SJSA1 (cell line): ENCODE measurements at regions not wholly inside any gene's neighbourhood (a gene's known extent, or its start where the extent isn't known, plus 50 kb on each side); places are given as distances from the start of the nearest gene placed in this dataset.
"Not testable (repeated sequence)": the region's sequence is repeated elsewhere in the genome, so short reads cannot be mapped to it uniquely, and the experiment has no call there.

Experiments used
- DNase-seq, 2 experiments: peaks; one replicate each; pipeline ENCODE4 v3.0.0-alpha.2; 2015 to 2020; ENCODE audit warnings: low spot score in 2 of 2, low read depth in 1 of 2
- H3K27ac ChIP-seq: fragments of 250-450 bp; sonication (Bioruptor Pico); 2 replicates; pipeline ENCODE4 v1.5.1; 2020; ENCODE audit warnings: mild to moderate bottlenecking, moderate library complexity
- H3K27me3 ChIP-seq: fragments of 250-450 bp; sonication (Bioruptor Pico); replicated peaks from 2 replicates; pipeline ENCODE4 v1.5.1; 2020; ENCODE audit warnings: mild to moderate bottlenecking, moderate library complexity
- H3K36me3 ChIP-seq: fragments of 250-450 bp; sonication (Bioruptor Pico); 2 replicates; pipeline ENCODE4 v1.5.1; 2020; ENCODE audit warnings: mild to moderate bottlenecking
- H3K4me1 ChIP-seq: fragments of 250-450 bp; sonication (Bioruptor Pico); replicated peaks from 2 replicates; pipeline ENCODE4 v1.6.1; 2021; ENCODE audit warnings: mild to moderate bottlenecking
- H3K4me3 ChIP-seq: fragments of 250-450 bp; sonication (Bioruptor Pico); 2 replicates; pipeline ENCODE4 v1.5.1; 2020; ENCODE audit warnings: mild to moderate bottlenecking
- H3K9me3 ChIP-seq: fragments of 250-450 bp; sonication (Bioruptor Pico); replicated peaks from 2 replicates; pipeline ENCODE4 v1.5.1; 2020; ENCODE audit warnings: mild to moderate bottlenecking

DNA sequence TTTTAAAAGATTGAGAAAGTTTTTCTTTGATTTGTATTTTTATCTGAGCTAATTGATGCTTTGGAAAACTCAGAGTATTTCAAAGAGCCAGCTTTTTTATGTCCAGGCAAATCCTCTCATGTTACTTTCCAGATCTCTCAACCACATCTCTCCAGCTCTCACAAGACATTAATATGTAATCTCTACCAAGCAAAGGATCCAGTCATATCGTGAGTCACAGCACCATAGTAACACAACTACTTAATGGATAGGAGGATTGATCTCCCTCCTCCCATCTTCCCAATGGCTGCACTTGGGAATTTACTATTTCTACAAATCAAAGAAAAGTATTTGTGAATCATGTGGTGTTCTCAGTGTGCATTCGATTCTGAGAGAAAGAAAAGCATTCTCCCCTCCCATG lies 63.3 kb downstream of the POU4F1 start:
- H3K4me3 ChIP-seq: no peak overlapping the region
- no peak for DNase-seq
- no peaks in the 10 kb centered on the region for H3K9me3 ChIP-seq
- no peaks in the 10 kb centered on the region for H3K36me3 ChIP-seq
- no peaks in the 10 kb centered on the region for H3K27me3 ChIP-seq
- no peak overlapping the region for H3K27ac ChIP-seq
- H3K4me1 ChIP-seq: no peaks in the 10 kb centered on the region

DNA sequence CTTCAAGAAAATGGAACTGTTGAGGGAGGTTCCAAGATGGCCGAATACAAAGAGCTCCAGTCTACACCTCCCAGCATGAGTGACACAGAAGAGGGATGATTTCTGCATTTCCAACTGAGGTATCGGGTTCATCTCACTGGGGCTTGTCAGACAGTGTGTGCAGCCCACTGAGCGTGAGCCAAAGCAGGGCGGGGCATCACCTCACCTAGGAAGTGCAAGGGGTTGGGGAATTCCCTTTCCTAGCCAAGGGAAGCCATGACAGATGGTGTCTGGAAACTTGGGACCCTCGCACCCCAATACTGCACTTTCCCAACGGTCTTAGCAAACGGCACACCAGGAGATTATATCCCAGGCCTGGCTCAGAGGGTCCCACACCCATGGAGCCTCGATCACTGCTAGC lies 77.3 kb downstream of the POU4F1 start:
- not testable (repeated sequence) for H3K9me3 ChIP-seq, H3K36me3 ChIP-seq, DNase-seq, H3K27me3 ChIP-seq, H3K4me1 ChIP-seq, H3K4me3 ChIP-seq, H3K27ac ChIP-seq

DNA sequence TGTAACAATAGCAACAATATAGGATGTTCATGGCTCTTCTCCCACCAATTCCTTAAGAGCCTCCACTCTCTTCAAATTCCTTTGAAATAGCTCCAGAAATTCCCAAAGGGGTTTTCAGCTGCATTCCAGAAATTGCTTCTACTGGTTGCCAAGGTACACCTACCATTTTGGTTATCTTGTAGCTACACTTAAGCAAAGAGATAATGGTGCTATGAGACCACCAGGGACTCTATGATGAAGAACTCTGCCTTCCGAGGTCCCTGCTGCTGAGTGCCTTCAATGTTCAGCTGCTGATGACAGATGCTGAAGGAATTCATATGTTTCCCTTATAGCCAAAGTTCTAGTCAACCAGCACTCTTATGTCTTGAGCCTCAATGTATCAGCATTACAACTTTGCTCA lies 78.4 kb downstream of the POU4F1 start:
- DNase-seq: no peak
- H3K4me1 ChIP-seq: no peaks in the 10 kb centered on the region
- no peaks in the 10 kb centered on the region for H3K9me3 ChIP-seq
- no peak overlapping the region for H3K4me3 ChIP-seq
- no peaks in the 10 kb centered on the region for H3K27me3 ChIP-seq
- H3K27ac ChIP-seq: no peak overlapping the region
- no peaks in the 10 kb centered on the region for H3K36me3 ChIP-seq

DNA sequence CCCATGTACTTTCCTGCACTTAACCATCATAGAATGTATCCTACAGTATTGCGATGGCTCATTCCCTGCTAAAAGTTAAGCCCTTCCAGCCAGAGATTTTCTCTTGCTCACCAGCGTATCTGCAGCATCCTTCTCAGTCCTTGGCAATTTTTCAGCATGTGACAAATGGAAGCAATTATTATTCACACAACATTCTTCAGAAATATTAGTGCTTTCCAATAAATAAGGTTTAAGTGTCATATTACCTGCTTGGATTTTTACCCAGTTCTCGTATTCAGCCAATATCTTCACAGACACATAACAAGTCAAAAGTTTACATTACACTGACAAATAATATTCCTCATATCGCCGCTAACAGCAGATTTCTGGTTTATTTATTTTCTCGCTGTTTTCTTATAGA lies 82.3 kb downstream of the POU4F1 start:
- DNase-seq: no peak
- H3K4me3 ChIP-seq: no peak overlapping the region
- no peak overlapping the region for H3K27ac ChIP-seq
- H3K9me3 ChIP-seq: no peaks in the 10 kb centered on the region
- no peaks in the 10 kb centered on the region for H3K27me3 ChIP-seq
- no peaks in the 10 kb centered on the region for H3K4me1 ChIP-seq
- no peaks in the 10 kb centered on the region for H3K36me3 ChIP-seq

DNA sequence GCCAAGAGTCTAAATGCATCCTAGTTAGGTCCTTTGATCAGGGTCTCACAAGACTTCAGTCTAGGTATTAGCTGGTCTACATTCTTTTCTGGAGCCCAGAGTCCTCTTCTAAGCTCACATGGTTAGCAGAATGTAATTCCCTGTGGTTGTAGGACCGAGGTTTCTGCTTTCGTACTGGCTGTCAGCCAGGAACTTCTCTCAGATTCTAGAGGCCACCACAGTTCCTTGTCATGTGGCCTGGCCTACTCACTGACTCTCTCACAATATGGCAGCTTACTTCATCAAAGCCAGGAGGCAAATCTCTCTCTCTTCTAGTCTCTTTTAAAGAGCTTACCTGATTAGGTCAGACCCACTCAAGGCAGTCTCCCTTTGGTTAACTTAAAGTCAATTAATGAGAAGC lies 82.9 kb downstream of the POU4F1 start:
- H3K27ac ChIP-seq: no peak overlapping the region
- no peaks in the 10 kb centered on the region for H3K9me3 ChIP-seq
- H3K4me1 ChIP-seq: no peaks in the 10 kb centered on the region
- no peaks in the 10 kb centered on the region for H3K27me3 ChIP-seq
- DNase-seq: no peak
- no peaks in the 10 kb centered on the region for H3K36me3 ChIP-seq
- H3K4me3 ChIP-seq: no peak overlapping the region

DNA sequence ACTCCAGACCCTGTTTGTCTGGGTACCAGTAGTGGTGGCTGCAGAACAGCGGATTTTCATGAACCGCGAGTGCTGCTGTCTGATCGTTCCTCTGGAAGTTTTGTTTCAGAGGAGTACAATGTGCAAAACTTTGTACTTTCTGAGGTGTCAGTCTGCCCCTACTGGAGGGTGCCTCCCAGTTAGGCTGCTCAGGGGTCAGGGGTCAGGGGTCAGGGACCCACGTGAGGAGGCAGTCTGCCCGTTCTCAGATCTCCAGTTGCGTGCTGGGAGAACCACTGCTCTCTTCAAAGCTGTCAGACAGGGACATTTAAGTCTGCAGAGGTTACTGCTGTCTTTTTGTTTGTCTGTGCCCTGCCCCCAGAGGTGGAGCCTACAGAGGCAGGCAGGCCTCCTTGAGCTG lies 84.9 kb downstream of the POU4F1 start:
- H3K4me1 ChIP-seq, H3K36me3 ChIP-seq, H3K4me3 ChIP-seq, H3K27ac ChIP-seq, H3K27me3 ChIP-seq, H3K9me3 ChIP-seq, DNase-seq: not testable (repeated sequence)

DNA sequence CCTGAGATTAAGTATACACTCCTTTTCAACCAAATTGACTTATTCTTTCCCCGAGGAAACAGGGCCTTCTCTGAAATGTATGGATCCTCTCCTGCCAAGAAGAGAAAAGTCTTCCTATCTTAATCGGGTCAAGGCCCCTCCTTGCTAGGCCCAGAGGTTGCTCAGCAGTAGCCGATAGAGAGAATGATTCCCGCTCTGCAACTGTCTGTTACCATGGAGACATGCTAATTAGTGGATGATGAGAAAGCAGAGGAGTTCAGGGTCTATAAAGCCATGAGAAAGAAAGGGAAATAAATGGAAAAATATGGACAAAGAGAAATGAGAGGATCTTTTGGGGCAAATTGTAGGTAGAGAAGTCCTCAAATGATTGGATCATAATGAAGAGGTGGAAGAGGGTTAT lies 103.5 kb downstream of the POU4F1 start:
- H3K36me3 ChIP-seq: no peaks in the 10 kb centered on the region
- no peaks in the 10 kb centered on the region for H3K27me3 ChIP-seq
- DNase-seq: no peak
- no peaks in the 10 kb centered on the region for H3K4me1 ChIP-seq
- no peaks in the 10 kb centered on the region for H3K9me3 ChIP-seq
- no peak overlapping the region for H3K4me3 ChIP-seq
- H3K27ac ChIP-seq: no peak overlapping the region

DNA sequence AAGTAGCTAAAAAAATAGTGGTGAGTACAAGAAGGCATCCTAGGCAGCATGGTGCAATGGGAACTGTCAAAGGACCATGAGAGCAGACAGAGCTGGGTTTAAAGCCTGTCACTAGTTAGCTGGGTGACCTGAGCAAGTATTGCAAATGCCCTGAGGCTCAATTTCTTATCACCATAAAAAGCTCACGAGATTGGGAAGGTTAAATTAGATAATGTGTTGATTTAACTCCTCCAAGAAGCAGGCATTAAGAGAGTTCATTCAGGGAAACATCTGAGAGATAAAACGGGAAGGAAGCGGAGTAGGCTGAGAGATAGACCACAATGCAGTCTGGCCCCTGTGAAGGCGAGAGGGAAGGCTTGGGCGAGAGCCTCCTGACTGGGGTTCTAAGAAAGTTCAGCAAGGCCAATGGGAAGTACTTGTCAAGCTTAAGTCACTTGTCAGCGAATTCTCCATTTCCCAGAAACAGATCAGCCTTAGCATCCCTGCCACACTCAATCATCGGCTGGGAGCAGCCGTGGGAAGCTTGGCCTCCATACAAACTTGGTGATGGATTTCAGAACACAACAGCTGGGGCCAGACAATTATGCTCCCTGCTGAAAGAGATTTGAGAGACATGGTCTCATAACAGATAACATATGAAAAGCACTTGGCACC lies 105.5 kb downstream of the POU4F1 start:
- Histone ChIP-seq H3K27me3 (no peaks in the 10 kb centered on the region), H3K36me3 (no peaks in the 10 kb centered on the region), H3K9me3 (no peaks in the 10 kb centered on the region), H3K4me3 (no peak overlapping the region), H3K4me1 (no peaks in the 10 kb centered on the region), H3K27ac (no peak overlapping the region)
- no peak for DNase-seq

DNA sequence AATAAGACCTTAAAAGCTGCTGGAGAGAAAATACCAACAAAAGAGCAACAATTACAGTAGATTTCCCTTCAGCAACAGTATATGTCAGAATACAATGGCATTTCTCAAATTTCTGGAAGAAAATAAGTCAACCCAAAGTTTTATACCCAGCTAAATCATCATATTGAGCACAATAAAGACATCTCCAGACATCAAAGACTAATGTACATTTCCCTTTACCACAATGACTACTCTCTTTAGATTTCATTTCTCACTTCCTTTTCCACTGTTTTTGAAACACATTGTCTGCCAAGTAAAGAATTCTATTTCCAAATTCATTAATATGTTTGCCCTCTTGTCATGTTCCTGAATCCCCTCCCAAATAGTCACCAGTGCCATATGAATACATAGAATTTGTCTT lies 111.4 kb downstream of the POU4F1 start:
- no peak overlapping the region for H3K4me3 ChIP-seq
- H3K27ac ChIP-seq: no peak overlapping the region
- no peaks in the 10 kb centered on the region for H3K4me1 ChIP-seq
- no peaks in the 10 kb centered on the region for H3K9me3 ChIP-seq
- H3K27me3 ChIP-seq: no peaks in the 10 kb centered on the region
- no peaks in the 10 kb centered on the region for H3K36me3 ChIP-seq
- DNase-seq: no peak

DNA sequence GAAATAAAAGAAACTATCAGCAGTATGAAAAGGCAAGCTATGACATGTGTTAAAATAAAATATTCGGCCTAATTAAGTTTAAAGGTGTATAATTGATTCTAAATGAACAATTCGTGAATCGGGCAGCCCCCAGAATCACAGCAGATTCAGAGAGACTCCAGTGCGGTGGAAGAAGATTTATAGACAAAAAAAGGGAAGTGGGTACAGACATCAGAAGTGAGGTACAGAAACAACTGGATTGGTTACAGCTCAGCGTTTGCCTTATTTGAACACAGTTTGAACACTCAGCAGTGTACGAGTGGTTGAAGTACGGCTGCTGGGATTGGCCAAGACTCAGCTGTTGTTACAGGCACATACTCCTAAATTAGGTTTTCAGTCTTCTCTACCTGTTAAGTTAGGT lies 113.1 kb downstream of the POU4F1 start:
- not testable (repeated sequence) for H3K9me3 ChIP-seq, H3K4me1 ChIP-seq, H3K36me3 ChIP-seq, H3K4me3 ChIP-seq, H3K27me3 ChIP-seq, H3K27ac ChIP-seq, DNase-seq

DNA sequence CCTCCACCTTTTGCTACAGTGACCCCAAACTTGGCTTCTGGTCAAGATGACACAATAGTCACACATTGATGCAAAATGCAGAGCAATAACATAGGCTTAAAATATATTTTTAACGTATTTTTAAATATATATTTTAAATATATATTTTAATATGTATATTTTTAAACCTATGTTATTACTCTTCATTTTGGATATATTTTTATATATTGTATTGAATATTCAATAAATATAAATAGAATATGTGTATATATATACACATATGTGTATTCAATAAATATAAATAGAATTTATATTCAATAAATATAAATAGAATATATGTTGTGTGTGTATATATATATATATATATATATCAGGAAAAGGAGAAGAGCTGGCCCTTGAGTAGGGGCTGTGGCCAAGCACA lies 115.6 kb downstream of the POU4F1 start:
- Histone ChIP-seq H3K36me3 (no peaks in the 10 kb centered on the region), H3K4me1 (no peaks in the 10 kb centered on the region), H3K27ac (no peak overlapping the region), H3K9me3 (no peaks in the 10 kb centered on the region), H3K4me3 (no peak overlapping the region), H3K27me3 (no peaks in the 10 kb centered on the region)
- no peak for DNase-seq

DNA sequence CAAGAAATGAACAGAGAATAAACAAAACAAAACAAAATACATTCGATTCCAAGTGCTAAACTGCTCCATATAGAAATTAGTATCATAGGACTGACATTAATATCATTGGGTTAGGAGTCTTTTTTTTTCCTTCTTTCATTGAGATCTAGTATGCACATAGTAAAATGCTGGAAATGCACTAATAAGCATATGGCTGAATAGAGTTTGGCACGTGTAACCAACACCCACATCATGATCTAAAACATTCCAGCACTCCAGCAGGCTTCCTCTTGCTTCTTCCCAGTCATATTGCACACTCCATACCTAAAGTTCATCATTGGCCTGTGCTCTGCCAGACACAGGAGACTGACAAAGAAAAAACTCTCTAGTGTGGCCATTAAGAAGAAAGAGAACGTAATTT lies 117.5 kb downstream of the POU4F1 start:
- DNase-seq: no peak
- Histone ChIP-seq H3K36me3 (no peaks in the 10 kb centered on the region), H3K27me3 (no peaks in the 10 kb centered on the region)

DNA sequence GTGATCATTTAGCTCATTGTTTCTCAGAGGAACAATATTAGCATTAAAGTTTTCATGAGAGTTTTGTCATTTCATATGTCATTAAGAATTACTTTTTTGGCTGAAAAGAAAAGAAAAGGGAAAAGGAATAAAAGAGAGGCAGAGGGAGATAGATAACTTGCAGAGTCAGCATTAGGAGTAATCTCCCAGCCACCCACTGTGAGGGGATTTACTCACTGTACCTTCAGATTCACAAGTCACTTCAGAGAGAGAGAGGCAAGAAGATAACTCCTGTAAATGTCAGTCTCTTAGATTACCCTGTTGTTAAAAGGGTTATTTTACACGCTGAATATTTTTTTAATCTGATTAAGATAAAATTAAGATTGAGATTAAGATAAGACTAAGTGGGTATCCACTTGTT lies 125.2 kb downstream of the POU4F1 start:
- DNase-seq: no peak
- Histone ChIP-seq H3K36me3 (no peaks in the 10 kb centered on the region), H3K27me3 (no peaks in the 10 kb centered on the region), H3K4me1 (no peaks in the 10 kb centered on the region), H3K27ac (no peak overlapping the region), H3K4me3 (no peak overlapping the region), H3K9me3 (no peaks in the 10 kb centered on the region)

More for the DNA sequence above, 117.5 kb downstream of the POU4F1 start:
- no peak overlapping the region for H3K27ac ChIP-seq
- H3K9me3 ChIP-seq: no peaks in the 10 kb centered on the region
- no peak overlapping the region for H3K4me3 ChIP-seq
- no peaks in the 10 kb centered on the region for H3K4me1 ChIP-seq

DNA sequence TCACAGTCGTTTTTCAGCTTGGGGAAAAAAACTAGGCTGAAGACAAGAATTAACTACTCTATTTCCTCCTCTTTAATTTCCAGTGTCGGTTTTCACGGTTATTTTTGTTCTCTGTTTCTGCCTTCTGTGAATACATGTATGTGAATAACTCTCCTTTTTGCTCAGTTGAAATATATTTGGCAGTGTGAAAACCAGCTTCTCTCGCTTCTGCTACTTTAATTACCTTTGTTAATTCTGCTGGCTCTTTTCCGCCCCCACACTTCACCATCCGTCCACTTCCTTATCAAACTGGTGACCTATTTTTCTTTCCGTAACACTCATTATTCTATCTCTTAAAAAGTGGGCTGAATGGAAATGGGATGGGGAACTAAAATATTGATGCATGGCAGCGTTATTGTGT lies 126.4 kb downstream of the POU4F1 start:
- H3K4me3 ChIP-seq: no peak overlapping the region
- H3K27ac ChIP-seq: no peak overlapping the region
- no peaks in the 10 kb centered on the region for H3K27me3 ChIP-seq
- no peak for DNase-seq
- no peaks in the 10 kb centered on the region for H3K36me3 ChIP-seq
- no peaks in the 10 kb centered on the region for H3K4me1 ChIP-seq
- no peaks in the 10 kb centered on the region for H3K9me3 ChIP-seq

DNA sequence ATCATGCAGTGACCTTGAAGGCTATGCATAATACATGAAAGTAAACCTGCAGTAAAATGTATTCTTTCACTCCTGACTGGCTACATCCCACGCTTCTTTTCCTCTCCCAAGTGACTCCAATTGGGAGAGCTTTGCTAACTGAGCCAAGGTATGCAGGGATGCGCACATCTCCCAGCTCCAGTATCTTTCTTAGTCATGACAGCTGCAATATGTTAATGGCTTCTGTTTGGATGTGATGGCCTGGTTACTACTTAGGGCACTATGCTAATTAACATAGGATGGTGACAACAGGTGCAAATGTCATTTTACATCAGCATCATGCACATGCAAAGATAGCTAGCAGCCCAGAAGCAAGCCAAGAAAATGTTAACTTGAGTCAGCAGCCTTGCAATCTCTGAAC lies 134.7 kb downstream of the POU4F1 start:
- H3K4me1 ChIP-seq: no peaks in the 10 kb centered on the region
- H3K27me3 ChIP-seq: no peaks in the 10 kb centered on the region
- H3K27ac ChIP-seq: no peak overlapping the region
- H3K9me3 ChIP-seq: no peaks in the 10 kb centered on the region
- H3K36me3 ChIP-seq: no peaks in the 10 kb centered on the region
- DNase-seq: no peak
- no peak overlapping the region for H3K4me3 ChIP-seq
